MM.1S (cell line): ENCODE measurements at regions not wholly inside any gene's neighbourhood (a gene's known extent, or its start where the extent isn't known, plus 50 kb on each side); places are given as distances from the start of the nearest gene placed in this dataset.

Source experiments
- EZH2 ChIP-seq: fragments of 300-600 bp; sonication (generic); optimal IDR thresholded peaks from 2 replicates; pipeline ENCODE3; 2017; ENCODE audit warnings: low read depth, mild to moderate bottlenecking, antibody characterized with exemption, low read length, mixed read lengths
- EZH2phosphoT487 ChIP-seq: fragments of 300-600 bp; sonication (generic); IDR thresholded peaks from 2 replicates; pipeline ENCODE4 v1.6.1; 2018; ENCODE audit warnings: antibody characterized with exemption, low read length
- TF ChIP-seq, protein P1 (sequence below): fragments of 300-600 bp; sonication (generic); IDR thresholded peaks from 2 replicates; pipeline ENCODE4 v1.5.1; 2016; ENCODE audit warnings: antibody characterized with exemption, low read length, mixed read lengths

DNA sequence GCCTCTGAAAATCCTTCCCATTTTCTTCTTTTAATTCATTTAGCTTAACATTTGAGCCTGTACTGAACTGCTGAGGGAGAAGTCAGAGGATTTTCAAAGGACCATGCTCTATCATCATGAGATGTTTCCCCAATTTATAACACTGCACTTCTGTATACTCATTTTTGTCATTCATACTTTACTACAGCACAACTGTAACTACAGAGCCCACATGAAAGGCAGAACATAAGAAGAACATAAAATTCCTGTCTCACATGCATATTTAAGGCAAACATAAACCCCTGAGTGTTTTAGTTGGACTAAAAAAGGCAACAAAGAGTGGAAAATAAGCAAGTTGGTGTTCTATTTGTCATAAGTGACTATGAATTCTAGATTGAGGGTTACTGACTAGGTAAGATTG, 237.7 kb upstream of the ARPP21 start:
- TF ChIP-seq, protein P1, sequence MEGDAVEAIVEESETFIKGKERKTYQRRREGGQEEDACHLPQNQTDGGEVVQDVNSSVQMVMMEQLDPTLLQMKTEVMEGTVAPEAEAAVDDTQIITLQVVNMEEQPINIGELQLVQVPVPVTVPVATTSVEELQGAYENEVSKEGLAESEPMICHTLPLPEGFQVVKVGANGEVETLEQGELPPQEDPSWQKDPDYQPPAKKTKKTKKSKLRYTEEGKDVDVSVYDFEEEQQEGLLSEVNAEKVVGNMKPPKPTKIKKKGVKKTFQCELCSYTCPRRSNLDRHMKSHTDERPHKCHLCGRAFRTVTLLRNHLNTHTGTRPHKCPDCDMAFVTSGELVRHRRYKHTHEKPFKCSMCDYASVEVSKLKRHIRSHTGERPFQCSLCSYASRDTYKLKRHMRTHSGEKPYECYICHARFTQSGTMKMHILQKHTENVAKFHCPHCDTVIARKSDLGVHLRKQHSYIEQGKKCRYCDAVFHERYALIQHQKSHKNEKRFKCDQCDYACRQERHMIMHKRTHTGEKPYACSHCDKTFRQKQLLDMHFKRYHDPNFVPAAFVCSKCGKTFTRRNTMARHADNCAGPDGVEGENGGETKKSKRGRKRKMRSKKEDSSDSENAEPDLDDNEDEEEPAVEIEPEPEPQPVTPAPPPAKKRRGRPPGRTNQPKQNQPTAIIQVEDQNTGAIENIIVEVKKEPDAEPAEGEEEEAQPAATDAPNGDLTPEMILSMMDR = no peak
- no peak for TF ChIP-seq EZH2phosphoT487
- no peak for TF ChIP-seq EZH2
